ENCODE measurements at regions not wholly inside any gene's neighbourhood (a gene's known extent, or its start where the extent isn't known, plus 50 kb on each side); places are given as distances from the start of the nearest gene placed in this dataset.
A peak's percentile ranks its signal among the peaks of the same experiment; 100 is the strongest.
"Not testable (repeated sequence)": the region's sequence is repeated elsewhere in the genome, so short reads cannot be mapped to it uniquely, and the experiment has no call there.

DNA sequence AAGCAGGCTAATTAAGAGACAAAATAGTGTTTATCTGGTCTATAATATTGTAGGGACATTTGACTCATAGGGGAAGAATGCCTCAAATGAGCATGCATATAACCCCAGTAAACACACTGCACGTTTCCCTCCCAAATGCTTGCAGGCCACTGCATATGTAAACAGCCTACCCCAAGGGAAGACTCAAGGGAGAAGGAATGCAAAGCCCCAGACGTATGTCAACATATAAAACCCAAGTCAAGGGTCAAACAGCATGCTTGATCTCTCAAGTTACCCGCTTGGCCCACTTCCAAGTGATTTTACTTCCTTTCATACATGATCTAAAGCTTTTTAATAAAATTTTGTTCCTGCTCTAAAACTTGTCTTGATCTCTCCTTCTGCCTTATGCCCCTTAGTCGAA lies 1090.0 kb downstream of the OTOL1 start:
- H3K4me2 ChIP-seq (ENCODE audit: low read length) = no peak overlapping the region
- no CpG with 5 or more reads among the region's 4 CpGs for WGBS (ENCODE audit: extremely low coverage, insufficient coverage, low lambda C conversion rate)
- DNase-seq = peak; percentile 52

DNA sequence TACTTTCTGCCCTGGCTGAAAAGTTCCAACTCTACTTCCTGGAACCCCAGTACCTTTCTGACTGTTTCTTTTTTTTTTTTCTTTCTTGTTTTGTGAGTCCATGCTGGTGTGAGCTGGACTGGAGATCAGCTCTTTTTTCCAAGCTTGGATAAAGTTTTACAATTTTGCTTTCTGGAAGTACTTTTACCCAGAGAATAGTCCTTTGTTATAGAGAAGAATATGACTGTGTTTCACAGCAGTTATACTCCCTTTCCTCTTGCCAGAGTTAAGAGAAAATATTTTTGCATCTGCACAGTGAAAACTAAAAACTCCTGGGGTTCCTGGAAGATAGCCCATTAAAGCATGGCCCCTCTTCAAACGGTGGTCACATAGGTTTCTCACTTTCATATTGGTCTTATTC lies 1100.6 kb downstream of the OTOL1 start:
- Histone ChIP-seq H3K23ac (ENCODE audit: low read length) (no peak overlapping the region), H3K9ac (ENCODE audit: low read length) (no peak overlapping the region), H2AK5ac (ENCODE audit: low read length) (no peak overlapping the region), H3K27ac (ENCODE audit: low read depth, low read length) (no peak overlapping the region), H3K4me2 (ENCODE audit: low read length) (no peak overlapping the region), H3K27me3 (ENCODE audit: insufficient read depth, low read length, poor library complexity) (no peaks in the 10 kb centered on the region), H4K5ac (ENCODE audit: low read length) (no peak overlapping the region), H3K18ac (ENCODE audit: low read length) (no peak overlapping the region), H3K79me2 (ENCODE audit: control insufficient read depth, insufficient read depth, low read length) (no peaks in the 10 kb centered on the region), H3K56ac (ENCODE audit: low read length) (no peak overlapping the region), H2BK5ac (ENCODE audit: low read length) (no peak overlapping the region), H2BK120ac (ENCODE audit: low read depth, low read length) (peak overlapping the region; percentile 38), H2BK15ac (replicated peaks; ENCODE audit: low read depth) (no peak overlapping the region), H3K4me1 (ENCODE audit: control insufficient read depth, low read depth, low read length) (no peaks in the 10 kb centered on the region), H3K36me3 (ENCODE audit: control insufficient read depth, insufficient read depth, low read length) (no peaks in the 10 kb centered on the region), H4K8ac (ENCODE audit: low read depth, low read length) (no peak overlapping the region), H3K4ac (ENCODE audit: low read depth, low read length) (no peak overlapping the region), H3K4me3 (ENCODE audit: low read length) (no peak overlapping the region), H3K79me1 (ENCODE audit: low read length) (no peaks in the 10 kb centered on the region)
- no CpG with 5 or more reads among the region's 1 CpG for WGBS (ENCODE audit: extremely low coverage, insufficient coverage, low lambda C conversion rate)
- no peak for DNase-seq

More for the DNA sequence above, 1090.0 kb downstream of the OTOL1 start:
- Histone ChIP-seq H3K27me3 (ENCODE audit: insufficient read depth, low read length, poor library complexity) (no peaks in the 10 kb centered on the region), H4K5ac (ENCODE audit: low read length) (no peak overlapping the region), H3K36me3 (ENCODE audit: control insufficient read depth, insufficient read depth, low read length) (no peaks in the 10 kb centered on the region), H2BK120ac (ENCODE audit: low read depth, low read length) (no peak overlapping the region), H3K79me1 (ENCODE audit: low read length) (no peaks in the 10 kb centered on the region), H3K56ac (ENCODE audit: low read length) (no peak overlapping the region), H3K4me3 (ENCODE audit: low read length) (no peak overlapping the region), H3K18ac (ENCODE audit: low read length) (no peak overlapping the region), H2AK5ac (ENCODE audit: low read length) (no peak overlapping the region), H3K27ac (ENCODE audit: low read depth, low read length) (no peak overlapping the region), H2BK15ac (replicated peaks; ENCODE audit: low read depth) (no peak overlapping the region), H3K4me1 (ENCODE audit: control insufficient read depth, low read depth, low read length) (no peaks in the 10 kb centered on the region), H4K8ac (ENCODE audit: low read depth, low read length) (no peak overlapping the region), H3K4ac (ENCODE audit: low read depth, low read length) (no peak overlapping the region), H3K9ac (ENCODE audit: low read length) (no peak overlapping the region), H3K79me2 (ENCODE audit: control insufficient read depth, insufficient read depth, low read length) (no peaks in the 10 kb centered on the region), H2BK5ac (ENCODE audit: low read length) (no peak overlapping the region), H3K23ac (ENCODE audit: low read length) (no peak overlapping the region)

DNA sequence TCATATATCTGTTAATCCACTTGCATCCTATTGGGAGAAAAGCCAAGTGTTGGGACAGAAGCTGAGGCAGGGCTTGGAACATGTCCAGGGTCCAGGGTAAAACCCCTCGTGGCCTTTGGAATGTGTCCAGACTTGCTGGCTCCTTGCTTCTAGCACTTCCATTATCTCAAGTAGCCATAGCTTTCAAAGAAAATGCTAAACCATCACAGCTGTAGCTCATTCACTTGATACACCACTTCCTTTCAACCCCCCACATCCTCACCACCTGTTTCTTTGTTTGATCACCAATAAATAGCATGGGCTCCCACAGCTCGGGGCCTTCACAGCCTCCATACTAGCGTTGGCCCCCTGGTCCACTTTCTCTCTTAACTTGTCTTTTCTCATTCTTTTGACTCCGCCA lies 1101.9 kb downstream of the OTOL1 start:
- not testable (repeated sequence) for H4K5ac ChIP-seq (ENCODE audit: low read length); H3K27ac ChIP-seq (ENCODE audit: low read depth, low read length); H2BK5ac ChIP-seq (ENCODE audit: low read length); H3K79me2 ChIP-seq (ENCODE audit: control insufficient read depth, insufficient read depth, low read length); H3K4me3 ChIP-seq (ENCODE audit: low read length); H3K9ac ChIP-seq (ENCODE audit: low read length); H4K8ac ChIP-seq (ENCODE audit: low read depth, low read length); H3K23ac ChIP-seq (ENCODE audit: low read length); H2BK15ac ChIP-seq (replicated peaks; ENCODE audit: low read depth); H3K4me1 ChIP-seq (ENCODE audit: control insufficient read depth, low read depth, low read length); H3K4ac ChIP-seq (ENCODE audit: low read depth, low read length); H3K56ac ChIP-seq (ENCODE audit: low read length); H3K36me3 ChIP-seq (ENCODE audit: control insufficient read depth, insufficient read depth, low read length); H3K18ac ChIP-seq (ENCODE audit: low read length); H2AK5ac ChIP-seq (ENCODE audit: low read length); H3K27me3 ChIP-seq (ENCODE audit: insufficient read depth, low read length, poor library complexity); H2BK120ac ChIP-seq (ENCODE audit: low read depth, low read length); H3K4me2 ChIP-seq (ENCODE audit: low read length); H3K79me1 ChIP-seq (ENCODE audit: low read length)
- WGBS (ENCODE audit: extremely low coverage, insufficient coverage, low lambda C conversion rate) = no CpG with 5 or more reads among the region's 4 CpGs
- DNase-seq = peak; percentile 8

DNA sequence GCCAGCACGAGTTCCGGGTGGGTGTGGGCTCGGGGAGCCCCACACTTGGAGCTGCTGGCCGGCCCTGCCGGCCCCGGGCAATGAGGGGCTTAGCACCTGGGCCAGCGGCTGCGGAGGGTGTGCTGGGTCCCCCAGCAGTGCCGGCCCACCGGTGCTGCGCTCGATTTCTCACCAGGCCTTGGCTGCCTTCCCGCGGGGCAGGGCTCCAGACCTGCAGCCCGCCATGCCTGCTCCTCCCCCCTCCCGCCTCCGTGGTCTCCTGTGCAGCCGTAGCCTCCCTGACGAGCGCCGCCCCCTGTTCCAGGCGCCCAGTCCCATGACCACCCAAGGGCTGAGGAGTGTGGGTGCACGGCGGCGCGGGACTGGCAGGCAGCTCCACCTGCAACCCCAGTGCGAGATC lies 1103.1 kb downstream of the OTOL1 start:
- H2BK15ac ChIP-seq (replicated peaks; ENCODE audit: low read depth); H3K4me3 ChIP-seq (ENCODE audit: low read length); H3K79me2 ChIP-seq (ENCODE audit: control insufficient read depth, insufficient read depth, low read length); H3K79me1 ChIP-seq (ENCODE audit: low read length); H2BK5ac ChIP-seq (ENCODE audit: low read length); H3K27ac ChIP-seq (ENCODE audit: low read depth, low read length); H3K9ac ChIP-seq (ENCODE audit: low read length); H3K56ac ChIP-seq (ENCODE audit: low read length); H3K18ac ChIP-seq (ENCODE audit: low read length); DNase-seq; H4K5ac ChIP-seq (ENCODE audit: low read length); H3K23ac ChIP-seq (ENCODE audit: low read length); H3K4ac ChIP-seq (ENCODE audit: low read depth, low read length); H3K36me3 ChIP-seq (ENCODE audit: control insufficient read depth, insufficient read depth, low read length); H4K8ac ChIP-seq (ENCODE audit: low read depth, low read length); H3K4me1 ChIP-seq (ENCODE audit: control insufficient read depth, low read depth, low read length); H3K4me2 ChIP-seq (ENCODE audit: low read length); H2BK120ac ChIP-seq (ENCODE audit: low read depth, low read length); H3K27me3 ChIP-seq (ENCODE audit: insufficient read depth, low read length, poor library complexity); H2AK5ac ChIP-seq (ENCODE audit: low read length): not testable (repeated sequence)
- WGBS (ENCODE audit: extremely low coverage, insufficient coverage, low lambda C conversion rate) = no CpG with 5 or more reads among the region's 27 CpGs

DNA sequence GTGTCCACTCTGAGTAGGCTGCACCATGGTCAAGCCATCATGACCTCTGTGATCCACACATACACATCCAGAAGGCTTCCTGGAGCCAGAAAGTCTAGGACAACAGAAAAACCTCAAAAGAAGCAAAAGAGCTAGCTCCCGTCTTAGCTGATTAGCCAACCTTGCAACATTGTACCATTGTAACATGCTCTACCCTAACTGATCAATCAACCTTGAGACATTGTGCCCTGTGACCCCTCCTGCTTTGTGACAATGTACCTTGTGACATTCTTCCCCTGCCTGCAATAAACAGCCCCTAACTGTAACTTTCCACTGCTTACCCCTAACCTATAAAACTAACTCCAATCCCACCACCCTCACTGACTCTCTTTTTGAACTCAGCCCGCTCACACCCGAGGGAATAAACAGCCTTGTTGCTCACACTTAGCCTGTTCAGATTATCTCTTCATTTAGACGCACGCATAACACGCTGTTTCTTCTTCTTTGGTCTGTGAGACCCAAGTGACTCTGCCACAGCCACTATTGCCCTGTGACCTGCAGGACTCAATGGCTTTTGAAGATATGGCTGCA lies 1104.6 kb downstream of the OTOL1 start:
- Histone ChIP-seq H3K23ac (ENCODE audit: low read length) (no peak overlapping the region), H3K18ac (ENCODE audit: low read length) (no peak overlapping the region), H3K4me3 (ENCODE audit: low read length) (no peak overlapping the region), H4K5ac (ENCODE audit: low read length) (no peak overlapping the region), H2AK5ac (ENCODE audit: low read length) (no peak overlapping the region), H3K36me3 (ENCODE audit: control insufficient read depth, insufficient read depth, low read length) (no peaks in the 10 kb centered on the region), H2BK120ac (ENCODE audit: low read depth, low read length) (no peak overlapping the region), H3K79me1 (ENCODE audit: low read length) (no peaks in the 10 kb centered on the region), H3K79me2 (ENCODE audit: control insufficient read depth, insufficient read depth, low read length) (no peaks in the 10 kb centered on the region), H3K4ac (ENCODE audit: low read depth, low read length) (no peak overlapping the region), H3K4me1 (ENCODE audit: control insufficient read depth, low read depth, low read length) (no peaks in the 10 kb centered on the region), H3K4me2 (ENCODE audit: low read length) (no peak overlapping the region), H4K8ac (ENCODE audit: low read depth, low read length) (no peak overlapping the region), H3K9ac (ENCODE audit: low read length) (no peak overlapping the region), H3K27me3 (ENCODE audit: insufficient read depth, low read length, poor library complexity) (no peaks in the 10 kb centered on the region), H2BK5ac (ENCODE audit: low read length) (no peak overlapping the region), H2BK15ac (replicated peaks; ENCODE audit: low read depth) (no peak overlapping the region), H3K56ac (ENCODE audit: low read length) (no peak overlapping the region), H3K27ac (ENCODE audit: low read depth, low read length) (no peak overlapping the region)
- DNase-seq = no peak
- no CpG with 5 or more reads among the region's 6 CpGs for WGBS (ENCODE audit: extremely low coverage, insufficient coverage, low lambda C conversion rate)

DNA sequence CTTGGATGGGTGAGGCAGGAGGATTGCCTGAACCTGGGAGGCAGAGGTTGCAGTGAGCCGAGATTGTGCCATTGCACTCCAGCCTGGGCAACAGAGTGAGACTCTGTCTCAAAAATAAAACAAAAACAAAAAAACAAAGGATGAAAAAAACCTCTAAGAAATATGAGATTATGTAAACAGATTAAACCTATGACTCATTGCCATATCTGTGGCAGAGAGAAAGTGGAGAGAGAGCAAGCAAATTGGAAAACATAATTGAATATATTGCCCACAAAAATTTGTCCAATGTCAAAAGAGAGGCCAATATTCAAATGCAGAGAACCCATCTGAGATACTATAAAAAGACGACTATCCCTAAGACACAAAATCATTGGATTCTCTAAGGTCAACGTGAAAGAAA lies 1106.0 kb downstream of the OTOL1 start:
- Histone ChIP-seq H3K18ac (ENCODE audit: low read length) (no peak overlapping the region), H2AK5ac (ENCODE audit: low read length) (no peak overlapping the region), H3K36me3 (ENCODE audit: control insufficient read depth, insufficient read depth, low read length) (no peaks in the 10 kb centered on the region), H3K4me2 (ENCODE audit: low read length) (no peak overlapping the region), H4K8ac (ENCODE audit: low read depth, low read length) (no peak overlapping the region), H3K27ac (ENCODE audit: low read depth, low read length) (no peak overlapping the region), H2BK5ac (ENCODE audit: low read length) (no peak overlapping the region), H2BK120ac (ENCODE audit: low read depth, low read length) (no peak overlapping the region), H2BK15ac (replicated peaks; ENCODE audit: low read depth) (no peak overlapping the region), H3K79me1 (ENCODE audit: low read length) (no peaks in the 10 kb centered on the region), H3K23ac (ENCODE audit: low read length) (no peak overlapping the region), H3K4ac (ENCODE audit: low read depth, low read length) (no peak overlapping the region), H3K56ac (ENCODE audit: low read length) (no peak overlapping the region), H4K5ac (ENCODE audit: low read length) (no peak overlapping the region), H3K27me3 (ENCODE audit: insufficient read depth, low read length, poor library complexity) (no peaks in the 10 kb centered on the region), H3K9ac (ENCODE audit: low read length) (no peak overlapping the region), H3K4me1 (ENCODE audit: control insufficient read depth, low read depth, low read length) (no peaks in the 10 kb centered on the region), H3K79me2 (ENCODE audit: control insufficient read depth, insufficient read depth, low read length) (no peaks in the 10 kb centered on the region), H3K4me3 (ENCODE audit: low read length) (no peak overlapping the region)
- WGBS (ENCODE audit: extremely low coverage, insufficient coverage, low lambda C conversion rate) = no CpG with 5 or more reads among the region's 3 CpGs
- no peak for DNase-seq
